Fibroblast of lung (primary cell): ENCODE measurements at regions not wholly inside any gene's neighbourhood (a gene's known extent, or its start where the extent isn't known, plus 50 kb on each side); places are given as distances from the start of the nearest gene placed in this dataset.

Experiments used
- DNase-seq, 2 donors: peaks; one replicate each; pipeline versions ENCODE4 v3.0.0 to v3.0.0-alpha.2; 2010; ENCODE audit warnings: low read depth in 2 of 2
- H2AFZ ChIP-seq: 2 replicates; pipeline ENCODE4 v1.5.1; 2012; ENCODE audit warnings: low read length, control low read depth, inconsistent platforms
- H3K27ac ChIP-seq: 2 replicates; pipeline ENCODE4 v1.5.1; 2011; ENCODE audit warnings: low read length, control low read depth; ENCODE audit not compliant: insufficient read depth
- H3K27me3 ChIP-seq: 2 replicates; pipeline ENCODE4 v1.5.1; 2011; ENCODE audit warnings: mild to moderate bottlenecking, low read length; ENCODE audit not compliant: control insufficient read depth, insufficient read depth
- H3K36me3 ChIP-seq: 2 replicates; pipeline ENCODE4 v1.5.1; 2011; ENCODE audit warnings: low read length; ENCODE audit not compliant: control insufficient read depth, insufficient read depth
- H3K4me1 ChIP-seq: 2 replicates; pipeline ENCODE4 v1.5.1; 2011; ENCODE audit warnings: low read length; ENCODE audit not compliant: control insufficient read depth, insufficient read depth; ENCODE audit errors: extremely low read depth
- H3K4me2 ChIP-seq: 2 replicates; pipeline ENCODE4 v1.5.1; 2011; ENCODE audit warnings: low read length, control low read depth; ENCODE audit not compliant: insufficient read depth; ENCODE audit errors: extremely low read depth
- H3K4me3 ChIP-seq, 4 experiments: fragments of 200-600 bp in 1 of 4; sonication (generic) in 1 of 4; replicated peaks in 1 of 4; 2 replicates each; pipeline ENCODE4 v1.5.1; 2011 to 2016; ENCODE audit warnings: low read length in 4 of 4, low read depth in 3 of 4, mild to moderate bottlenecking in 3 of 4, control low read depth in 2 of 4, inconsistent platforms in 1 of 4, mixed read lengths in 1 of 4; ENCODE audit not compliant: insufficient read depth in 1 of 4; ENCODE audit errors: control extremely low read depth in 1 of 4
- H3K79me2 ChIP-seq: 2 replicates; pipeline ENCODE4 v1.5.1; 2012; ENCODE audit warnings: mild to moderate bottlenecking, low read length, inconsistent platforms; ENCODE audit not compliant: control insufficient read depth, insufficient read depth
- H3K9ac ChIP-seq: 2 replicates; pipeline ENCODE4 v1.5.1; 2011; ENCODE audit warnings: mild to moderate bottlenecking, low read length, control low read depth; ENCODE audit not compliant: insufficient read depth
- H3K9me3 ChIP-seq: 2 replicates; pipeline ENCODE4 v1.5.1; 2012; ENCODE audit warnings: low read depth, low read length; ENCODE audit not compliant: control insufficient read depth, insufficient read depth
- H4K20me1 ChIP-seq: 2 replicates; pipeline ENCODE4 v1.5.1; 2011; ENCODE audit warnings: low read length; ENCODE audit not compliant: control insufficient read depth, insufficient read depth; ENCODE audit errors: extremely low read depth
- EZH2 ChIP-seq: IDR thresholded peaks from 2 replicates; pipeline ENCODE4 v1.5.1; 2012; ENCODE audit warnings: low read length, control low read depth, mild to moderate bottlenecking; ENCODE audit errors: missing control alignments
- TF ChIP-seq, protein P1 (sequence below), 2 donors: IDR thresholded peaks in 1 of 2; conservative IDR thresholded peaks in 1 of 2; 1 replicate in 1 of 2; 2 replicates in 1 of 2; pipeline ENCODE4 v1.5.1; 2011 to 2012; ENCODE audit warnings: low read length in 2 of 2, control low read depth in 1 of 2, inconsistent platforms in 1 of 2, low read depth in 1 of 2, mild to moderate bottlenecking in 1 of 2

DNA sequence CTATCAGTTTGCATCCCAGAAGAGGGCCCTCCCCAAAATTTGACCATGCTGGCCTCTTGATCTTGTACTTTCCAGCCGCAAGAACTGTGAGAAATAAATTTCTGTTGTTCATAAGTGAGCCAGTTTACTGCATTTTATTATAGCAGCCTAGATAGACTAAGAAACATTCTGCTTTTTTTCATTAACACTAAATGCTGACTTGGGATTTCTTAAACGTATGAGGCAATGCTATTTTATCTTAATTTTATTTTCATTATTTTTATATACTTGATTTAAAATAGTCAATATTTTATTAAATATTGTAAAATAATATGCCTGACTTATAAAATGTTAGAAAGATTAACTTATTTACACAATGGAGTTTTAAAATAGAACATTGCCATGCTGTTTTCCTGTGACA lies 341.8 kb upstream of the CNTNAP2 start:
- no peak for DNase-seq
- Histone ChIP-seq H3K79me2 (no peaks in the 10 kb centered on the region), H3K27ac (no peak overlapping the region), H3K36me3 (no peaks in the 10 kb centered on the region), H2AFZ (no peak overlapping the region), H4K20me1 (no peaks in the 10 kb centered on the region), H3K4me1 (no peaks in the 10 kb centered on the region), H3K9me3 (no peaks in the 10 kb centered on the region), H3K27me3 (no peaks in the 10 kb centered on the region), H3K4me2 (no peak overlapping the region), H3K4me3 (no peak overlapping the region), H3K9ac (no peak overlapping the region)
- TF ChIP-seq, protein P1, sequence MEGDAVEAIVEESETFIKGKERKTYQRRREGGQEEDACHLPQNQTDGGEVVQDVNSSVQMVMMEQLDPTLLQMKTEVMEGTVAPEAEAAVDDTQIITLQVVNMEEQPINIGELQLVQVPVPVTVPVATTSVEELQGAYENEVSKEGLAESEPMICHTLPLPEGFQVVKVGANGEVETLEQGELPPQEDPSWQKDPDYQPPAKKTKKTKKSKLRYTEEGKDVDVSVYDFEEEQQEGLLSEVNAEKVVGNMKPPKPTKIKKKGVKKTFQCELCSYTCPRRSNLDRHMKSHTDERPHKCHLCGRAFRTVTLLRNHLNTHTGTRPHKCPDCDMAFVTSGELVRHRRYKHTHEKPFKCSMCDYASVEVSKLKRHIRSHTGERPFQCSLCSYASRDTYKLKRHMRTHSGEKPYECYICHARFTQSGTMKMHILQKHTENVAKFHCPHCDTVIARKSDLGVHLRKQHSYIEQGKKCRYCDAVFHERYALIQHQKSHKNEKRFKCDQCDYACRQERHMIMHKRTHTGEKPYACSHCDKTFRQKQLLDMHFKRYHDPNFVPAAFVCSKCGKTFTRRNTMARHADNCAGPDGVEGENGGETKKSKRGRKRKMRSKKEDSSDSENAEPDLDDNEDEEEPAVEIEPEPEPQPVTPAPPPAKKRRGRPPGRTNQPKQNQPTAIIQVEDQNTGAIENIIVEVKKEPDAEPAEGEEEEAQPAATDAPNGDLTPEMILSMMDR (conservative IDR thresholded peaks at IDR 0.05 in 1 of 2, IDR thresholded peaks at IDR 0.05 in 1 of 2; ENCODE audit: low read depth in 1 of 2, low read length in 2 of 2): no peak
- TF ChIP-seq EZH2: no peak

DNA sequence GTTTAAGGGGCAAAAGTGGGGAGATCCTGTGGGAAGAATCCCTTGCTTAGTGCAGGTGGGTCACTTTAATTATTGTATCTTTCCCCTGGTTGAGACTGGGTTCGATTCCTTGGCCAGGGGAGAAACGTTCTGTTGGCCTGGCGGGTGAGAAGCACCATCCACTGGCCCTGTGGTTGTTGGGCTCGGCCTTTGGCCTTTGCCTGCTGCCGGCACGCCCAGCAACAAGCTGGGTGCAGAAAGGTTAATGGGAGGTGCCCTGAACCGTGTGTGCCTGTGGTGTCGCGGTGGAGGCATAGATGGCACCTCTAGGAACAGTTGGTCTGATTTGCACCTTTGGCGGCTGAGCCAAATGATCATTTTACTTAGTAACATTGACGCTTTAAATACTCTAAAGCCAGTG lies 363.6 kb upstream of the CNTNAP2 start:
- Histone ChIP-seq H3K4me3 (no peak overlapping the region), H3K4me2 (no peak overlapping the region), H3K36me3 (no peaks in the 10 kb centered on the region), H2AFZ (no peak overlapping the region), H4K20me1 (no peaks in the 10 kb centered on the region), H3K27me3 (no peaks in the 10 kb centered on the region), H3K9me3 (no peaks in the 10 kb centered on the region), H3K9ac (no peak overlapping the region), H3K27ac (no peak overlapping the region), H3K79me2 (no peaks in the 10 kb centered on the region), H3K4me1 (no peaks in the 10 kb centered on the region)
- no peak for DNase-seq
- TF ChIP-seq, protein P1 (conservative IDR thresholded peaks at IDR 0.05 in 1 of 2, IDR thresholded peaks at IDR 0.05 in 1 of 2; ENCODE audit: low read depth in 1 of 2, low read length in 2 of 2): no peak
- no peak for TF ChIP-seq EZH2

DNA sequence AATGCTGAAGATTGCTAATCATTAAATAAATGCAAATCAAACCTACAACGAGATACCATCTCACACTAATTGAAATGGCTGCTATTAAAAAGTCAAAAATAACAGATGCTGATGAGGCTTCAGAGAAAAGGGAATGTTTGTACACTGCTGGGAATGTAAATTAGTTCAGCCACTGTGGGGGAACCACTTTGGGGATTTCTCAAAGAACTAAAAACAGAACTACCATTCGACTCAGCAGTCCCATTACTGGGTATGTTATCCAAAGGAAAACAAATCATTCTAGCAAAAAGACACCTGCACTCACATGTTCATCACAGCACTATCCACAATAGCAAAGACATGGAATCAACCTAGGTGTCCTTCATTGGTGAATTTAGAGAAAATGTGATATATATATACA lies 379.0 kb upstream of the CNTNAP2 start:
- no peak for DNase-seq
- no peak overlapping the region for H3K9ac ChIP-seq
- TF ChIP-seq, protein P1 (conservative IDR thresholded peaks at IDR 0.05 in 1 of 2, IDR thresholded peaks at IDR 0.05 in 1 of 2; ENCODE audit: low read depth in 1 of 2, low read length in 2 of 2): no peak
- no peak for TF ChIP-seq EZH2
- H3K36me3 ChIP-seq: no peaks in the 10 kb centered on the region
- no peak overlapping the region for H2AFZ ChIP-seq
- no peak overlapping the region for H3K27ac ChIP-seq
- H3K27me3 ChIP-seq: no peaks in the 10 kb centered on the region
- no peak overlapping the region for H3K4me3 ChIP-seq
- H4K20me1 ChIP-seq: no peaks in the 10 kb centered on the region
- H3K4me2 ChIP-seq: no peak overlapping the region
- no peaks in the 10 kb centered on the region for H3K9me3 ChIP-seq
- no peaks in the 10 kb centered on the region for H3K4me1 ChIP-seq
- no peaks in the 10 kb centered on the region for H3K79me2 ChIP-seq
